ENCODE measurements at regions not wholly inside any gene's neighbourhood (a gene's known extent, or its start where the extent isn't known, plus 50 kb on each side); places are given as distances from the start of the nearest gene placed in this dataset.

DNA sequence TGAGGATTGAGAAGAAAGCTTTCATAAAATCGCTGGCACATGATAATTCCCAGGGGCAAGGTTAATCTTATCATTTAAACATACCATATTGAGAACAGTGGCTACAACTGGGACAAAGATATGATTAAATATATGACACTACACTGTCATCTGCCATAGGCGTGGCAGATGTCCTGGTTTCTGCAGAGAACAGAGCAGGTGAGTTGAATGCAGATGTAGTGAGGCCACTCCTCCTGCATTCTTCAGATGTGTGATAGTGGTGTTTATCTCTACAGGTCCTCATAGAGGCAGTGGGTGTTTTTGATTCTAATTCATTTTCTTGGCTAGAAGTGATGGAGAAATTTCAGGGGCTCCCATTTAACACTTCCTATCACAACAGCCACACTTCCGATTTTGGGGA, 237.0 kb upstream of the CDH9 start:
- peaks cover 4% of the 10 kb centered on the region; the same call in 1 of the 2 replicates for H3K9me3 ChIP-seq (ENCODE audit: control insufficient read depth, insufficient read depth, low read length)
- no peaks in the 10 kb centered on the region for H3K4me1 ChIP-seq (ENCODE audit: control insufficient read depth, low read length)
- H4K20me1 ChIP-seq (ENCODE audit: control insufficient read depth, insufficient read depth, low read depth, low read length), result no peaks in the 10 kb centered on the region
- H3K27me3 ChIP-seq (ENCODE audit: control insufficient read depth, low read length), result no peaks in the 10 kb centered on the region
- no peak overlapping the region for H3K27ac ChIP-seq (ENCODE audit: low read depth, low read length)
- H3K4me2 ChIP-seq (ENCODE audit: low read length), result no peak overlapping the region
- no peaks in the 10 kb centered on the region for H3K9me2 ChIP-seq (replicated peaks; ENCODE audit: control insufficient read depth, low read length)
- H3K36me3 ChIP-seq (ENCODE audit: control insufficient read depth, low read length), result no peaks in the 10 kb centered on the region
- TF ChIP-seq, protein P1, sequence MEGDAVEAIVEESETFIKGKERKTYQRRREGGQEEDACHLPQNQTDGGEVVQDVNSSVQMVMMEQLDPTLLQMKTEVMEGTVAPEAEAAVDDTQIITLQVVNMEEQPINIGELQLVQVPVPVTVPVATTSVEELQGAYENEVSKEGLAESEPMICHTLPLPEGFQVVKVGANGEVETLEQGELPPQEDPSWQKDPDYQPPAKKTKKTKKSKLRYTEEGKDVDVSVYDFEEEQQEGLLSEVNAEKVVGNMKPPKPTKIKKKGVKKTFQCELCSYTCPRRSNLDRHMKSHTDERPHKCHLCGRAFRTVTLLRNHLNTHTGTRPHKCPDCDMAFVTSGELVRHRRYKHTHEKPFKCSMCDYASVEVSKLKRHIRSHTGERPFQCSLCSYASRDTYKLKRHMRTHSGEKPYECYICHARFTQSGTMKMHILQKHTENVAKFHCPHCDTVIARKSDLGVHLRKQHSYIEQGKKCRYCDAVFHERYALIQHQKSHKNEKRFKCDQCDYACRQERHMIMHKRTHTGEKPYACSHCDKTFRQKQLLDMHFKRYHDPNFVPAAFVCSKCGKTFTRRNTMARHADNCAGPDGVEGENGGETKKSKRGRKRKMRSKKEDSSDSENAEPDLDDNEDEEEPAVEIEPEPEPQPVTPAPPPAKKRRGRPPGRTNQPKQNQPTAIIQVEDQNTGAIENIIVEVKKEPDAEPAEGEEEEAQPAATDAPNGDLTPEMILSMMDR (IDR thresholded peaks at IDR 0.05; ENCODE audit: low read depth, low read length, poor library complexity, severe bottlenecking), result no peak
- TF ChIP-seq EZH2phosphoT487 (IDR thresholded peaks at IDR 0.05; ENCODE audit: borderline replicate concordance, low read length), result no peak
- no peaks in the 10 kb centered on the region for H3K79me2 ChIP-seq (ENCODE audit: control insufficient read depth, low read length)
- no peaks in the 10 kb centered on the region for H3F3A ChIP-seq (ENCODE audit: control insufficient read depth, insufficient read depth)
- H3K4me3 ChIP-seq (ENCODE audit: low read length), result no peak overlapping the region

DNA sequence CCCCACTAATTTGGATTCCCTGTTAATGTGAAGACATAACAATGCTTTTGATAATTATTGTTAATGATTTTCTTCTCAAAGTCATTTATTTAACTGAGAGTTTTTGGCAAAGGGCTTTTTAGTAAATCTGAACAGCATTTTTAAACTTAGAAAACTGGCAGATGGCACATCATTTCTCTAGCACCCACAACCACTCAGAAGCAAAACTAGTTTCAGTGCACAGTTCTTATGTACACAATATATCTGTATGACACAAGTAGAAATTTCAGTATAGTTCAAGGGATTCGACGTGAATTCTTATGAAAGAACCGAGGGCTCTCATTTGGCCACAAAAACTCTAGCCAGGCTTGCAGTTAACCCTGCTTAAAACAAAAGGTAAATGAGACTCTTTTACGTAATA, 231.4 kb upstream of the CDH9 start:
- Histone ChIP-seq H3K27ac (ENCODE audit: low read depth, low read length) (no peak overlapping the region), H3K9me3 (ENCODE audit: control insufficient read depth, insufficient read depth, low read length) (peaks cover 4% of the 10 kb centered on the region; the same call in 1 of the 2 replicates), H3K9me2 (replicated peaks; ENCODE audit: control insufficient read depth, low read length) (no peaks in the 10 kb centered on the region), H3K79me2 (ENCODE audit: control insufficient read depth, low read length) (no peaks in the 10 kb centered on the region), H3K27me3 (ENCODE audit: control insufficient read depth, low read length) (no peaks in the 10 kb centered on the region), H3K4me1 (ENCODE audit: control insufficient read depth, low read length) (no peaks in the 10 kb centered on the region), H3F3A (ENCODE audit: control insufficient read depth, insufficient read depth) (no peaks in the 10 kb centered on the region), H3K36me3 (ENCODE audit: control insufficient read depth, low read length) (no peaks in the 10 kb centered on the region), H3K4me2 (ENCODE audit: low read length) (no peak overlapping the region), H3K4me3 (ENCODE audit: low read length) (no peak overlapping the region), H4K20me1 (ENCODE audit: control insufficient read depth, insufficient read depth, low read depth, low read length) (no peaks in the 10 kb centered on the region)
- TF ChIP-seq, protein P1 (IDR thresholded peaks at IDR 0.05; ENCODE audit: low read depth, low read length, poor library complexity, severe bottlenecking), result no peak
- no peak for TF ChIP-seq EZH2phosphoT487 (IDR thresholded peaks at IDR 0.05; ENCODE audit: borderline replicate concordance, low read length)

DNA sequence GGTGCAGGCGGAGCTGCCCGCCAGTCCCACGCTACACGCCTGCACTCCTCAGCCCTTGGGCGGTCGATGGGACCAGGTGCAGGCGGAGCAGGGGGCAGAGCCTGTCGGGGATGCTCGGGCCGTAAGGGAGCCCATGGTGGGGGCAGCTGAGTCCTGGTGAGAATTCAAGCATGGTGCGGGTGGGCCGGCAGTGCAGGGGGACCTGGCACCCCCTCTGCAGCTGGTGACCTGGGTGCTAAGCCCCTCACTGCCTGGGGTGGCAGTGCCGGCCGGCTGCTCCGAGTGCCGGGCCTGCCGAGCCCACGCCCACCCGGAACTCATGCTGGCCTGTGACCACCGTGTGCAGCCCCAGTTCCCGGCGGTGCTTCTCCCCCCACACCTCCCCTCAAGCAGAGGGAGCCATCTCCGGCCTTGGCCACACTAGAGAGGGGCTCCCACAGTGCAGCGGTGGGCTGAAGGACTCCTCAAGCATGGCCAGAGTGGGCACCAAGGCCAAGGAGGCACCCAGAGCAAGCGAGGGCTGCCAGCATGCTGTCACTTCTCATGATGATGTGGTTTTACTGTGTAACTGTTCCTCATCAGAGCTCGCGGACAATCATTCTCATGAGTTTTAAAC, 228.9 kb upstream of the CDH9 start:
- H3K4me3 ChIP-seq (ENCODE audit: low read length), result no peak overlapping the region
- TF ChIP-seq EZH2phosphoT487 (IDR thresholded peaks at IDR 0.05; ENCODE audit: borderline replicate concordance, low read length), result no peak
- TF ChIP-seq, protein P1 (IDR thresholded peaks at IDR 0.05; ENCODE audit: low read depth, low read length, poor library complexity, severe bottlenecking), result no peak

More for the DNA sequence above, 228.9 kb upstream of the CDH9 start:
- Histone ChIP-seq H3K9me3 (ENCODE audit: control insufficient read depth, insufficient read depth, low read length) (peaks cover 4% of the 10 kb centered on the region; the same call in 1 of the 2 replicates), H3K27me3 (ENCODE audit: control insufficient read depth, low read length) (no peaks in the 10 kb centered on the region), H3K27ac (ENCODE audit: low read depth, low read length) (no peak overlapping the region), H3K79me2 (ENCODE audit: control insufficient read depth, low read length) (no peaks in the 10 kb centered on the region), H3K4me1 (ENCODE audit: control insufficient read depth, low read length) (no peaks in the 10 kb centered on the region), H4K20me1 (ENCODE audit: control insufficient read depth, insufficient read depth, low read depth, low read length) (no peaks in the 10 kb centered on the region), H3K9me2 (replicated peaks; ENCODE audit: control insufficient read depth, low read length) (no peaks in the 10 kb centered on the region), H3K36me3 (ENCODE audit: control insufficient read depth, low read length) (no peaks in the 10 kb centered on the region), H3K4me2 (ENCODE audit: low read length) (no peak overlapping the region), H3F3A (ENCODE audit: control insufficient read depth, insufficient read depth) (no peaks in the 10 kb centered on the region)
